GM18907 (cell line): ENCODE measurements at regions not wholly inside any gene's neighbourhood (a gene's known extent, or its start where the extent isn't known, plus 50 kb on each side); places are given as distances from the start of the nearest gene placed in this dataset.

ENCODE experiments used
- ATAC-seq: cut with Tn5 transposase; IDR thresholded peaks from one replicate; pipeline ENCODE4 v1.9.1; 2021; ENCODE audit warnings: mild to moderate bottlenecking, moderate library complexity; ENCODE audit not compliant: unreplicated experiment

DNA sequence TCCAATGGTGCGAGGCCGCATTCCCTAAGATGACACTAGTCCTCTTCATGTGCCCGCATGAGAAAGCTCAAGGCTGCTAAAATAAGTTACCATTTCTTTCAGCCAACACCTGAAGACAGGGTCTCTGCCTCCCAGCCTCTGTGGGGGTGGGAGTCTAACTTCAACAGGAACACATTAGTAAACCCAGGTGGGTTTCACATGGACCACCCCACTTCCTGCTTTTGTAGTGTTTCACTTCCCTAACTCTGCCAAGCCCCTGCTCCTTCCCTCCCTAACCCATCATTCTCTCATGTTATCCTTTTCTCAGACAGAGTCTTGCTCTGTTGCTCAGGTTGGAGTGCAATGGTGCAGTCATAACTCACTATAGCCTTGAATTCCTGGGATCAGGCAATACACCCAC, 783.6 kb downstream of the UQCRFS1 start:
- no peak for ATAC-seq

DNA sequence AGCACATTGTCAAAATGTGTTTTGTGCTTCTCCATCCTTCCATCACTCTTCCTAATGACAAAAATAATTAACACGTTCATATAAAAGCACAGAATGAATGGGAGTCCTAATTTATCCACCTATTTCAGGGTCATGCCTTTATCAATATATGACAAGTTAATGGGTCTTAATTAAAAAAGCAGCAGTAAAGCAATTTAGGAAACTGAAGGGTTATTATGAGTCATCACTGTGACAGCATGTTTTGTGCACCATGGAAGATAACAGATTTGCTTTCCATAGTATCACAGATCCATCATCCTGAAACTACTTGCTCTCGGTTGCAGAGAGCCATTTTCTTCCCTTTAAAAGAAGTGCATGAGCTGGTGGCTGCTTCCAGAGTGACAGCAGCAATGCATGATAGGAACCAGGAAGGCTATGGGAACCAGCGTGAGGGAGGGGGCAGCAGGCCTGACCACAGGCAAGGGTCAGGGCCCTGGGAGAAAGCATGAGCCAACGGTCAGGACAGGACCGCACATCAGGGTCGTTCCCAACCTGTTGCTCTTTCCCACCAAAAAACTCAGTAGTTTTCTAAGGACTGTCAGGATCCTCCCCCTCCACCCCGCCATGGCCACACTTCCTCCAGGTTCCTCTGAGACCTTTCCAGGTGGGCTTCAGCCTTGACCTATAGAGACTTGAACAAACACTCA, 784.1 kb downstream of the UQCRFS1 start:
- no peak for ATAC-seq

DNA sequence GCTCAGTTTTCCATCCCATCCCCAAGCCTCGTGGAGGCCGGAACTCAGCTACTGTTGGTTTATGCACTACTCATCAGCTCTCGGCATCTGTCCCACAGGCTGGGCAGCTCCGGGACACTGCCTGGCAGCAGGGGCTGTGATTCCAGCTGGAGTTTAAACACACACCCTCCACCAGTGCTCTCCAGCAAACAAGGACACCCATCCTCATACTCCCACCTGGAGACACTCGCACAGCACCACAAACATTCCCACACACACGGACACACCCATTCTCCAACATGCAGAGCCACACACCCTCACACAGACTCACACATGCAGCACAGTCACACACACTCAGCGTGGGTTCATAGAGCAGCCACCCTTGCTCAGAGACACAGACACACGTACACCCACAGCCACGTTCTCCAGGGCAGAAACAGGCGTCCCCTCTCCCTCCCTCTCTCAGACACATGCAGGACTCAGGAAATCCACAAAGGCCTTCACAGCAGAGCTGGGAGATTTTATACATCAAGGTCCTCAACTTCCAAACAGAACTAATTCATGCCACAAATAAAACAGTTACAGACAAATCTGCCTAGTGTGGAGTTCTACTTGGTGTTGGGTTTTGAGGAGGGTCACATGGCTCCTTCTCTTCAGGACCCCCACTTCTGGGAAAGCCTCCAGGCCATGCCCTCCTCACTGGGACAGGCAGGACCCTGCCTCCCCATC, 785.4 kb downstream of the UQCRFS1 start:
- no peak for ATAC-seq

DNA sequence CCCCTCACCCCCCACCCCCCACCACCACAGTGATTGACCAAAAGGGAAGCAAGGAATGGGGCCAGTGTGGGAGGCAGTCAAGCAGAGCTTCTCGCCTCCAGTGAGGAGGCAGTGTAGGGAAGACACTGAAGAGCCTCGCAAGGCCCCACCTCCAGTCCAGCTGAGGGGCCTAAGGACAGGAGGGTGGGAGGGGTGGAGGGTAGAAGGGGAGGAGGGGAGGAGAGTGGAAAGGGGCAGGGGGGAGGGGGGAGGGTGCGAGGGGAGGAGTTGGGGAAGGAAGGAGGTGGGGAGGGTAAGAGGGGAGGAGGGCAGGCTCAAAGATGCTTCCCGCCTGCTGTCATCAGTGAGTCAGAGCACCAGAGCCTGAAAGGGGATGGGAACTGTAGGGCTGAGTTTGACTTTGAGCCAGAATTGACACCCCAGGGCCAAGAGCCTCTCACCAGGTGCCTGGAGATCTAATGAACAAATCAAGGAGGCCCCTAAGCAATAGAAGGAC, 786.2 kb downstream of the UQCRFS1 start:
- no peak for ATAC-seq

DNA sequence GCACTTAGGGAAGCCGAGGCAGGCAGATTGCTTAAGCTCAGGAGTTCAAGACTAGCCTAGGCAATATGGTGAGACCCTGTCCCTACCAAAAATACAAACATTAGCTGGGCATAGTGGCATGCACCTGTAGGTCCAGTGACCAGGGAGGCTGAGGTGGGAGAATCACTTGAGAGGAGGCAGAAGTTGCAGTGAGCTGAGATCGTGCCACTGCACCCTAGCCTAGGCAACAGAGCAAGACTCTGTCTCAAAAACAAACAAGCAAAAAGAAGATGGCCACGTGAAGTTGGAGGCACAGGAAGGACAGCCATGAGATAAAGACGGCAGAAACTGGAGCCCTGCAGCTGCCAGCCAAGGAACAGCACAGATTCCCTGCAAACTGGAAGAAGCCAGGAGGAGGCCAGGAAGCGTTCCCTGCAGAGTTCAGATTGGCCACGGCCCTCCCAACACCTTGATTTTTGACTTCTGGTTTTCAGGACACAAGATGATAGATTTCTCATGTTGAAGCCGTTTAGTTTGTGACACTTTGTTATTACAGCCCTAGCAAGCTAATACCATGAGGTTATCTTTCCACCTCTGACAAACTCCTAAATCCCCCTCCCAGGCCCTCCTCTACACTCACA, 786.7 kb downstream of the UQCRFS1 start:
- no peak for ATAC-seq

DNA sequence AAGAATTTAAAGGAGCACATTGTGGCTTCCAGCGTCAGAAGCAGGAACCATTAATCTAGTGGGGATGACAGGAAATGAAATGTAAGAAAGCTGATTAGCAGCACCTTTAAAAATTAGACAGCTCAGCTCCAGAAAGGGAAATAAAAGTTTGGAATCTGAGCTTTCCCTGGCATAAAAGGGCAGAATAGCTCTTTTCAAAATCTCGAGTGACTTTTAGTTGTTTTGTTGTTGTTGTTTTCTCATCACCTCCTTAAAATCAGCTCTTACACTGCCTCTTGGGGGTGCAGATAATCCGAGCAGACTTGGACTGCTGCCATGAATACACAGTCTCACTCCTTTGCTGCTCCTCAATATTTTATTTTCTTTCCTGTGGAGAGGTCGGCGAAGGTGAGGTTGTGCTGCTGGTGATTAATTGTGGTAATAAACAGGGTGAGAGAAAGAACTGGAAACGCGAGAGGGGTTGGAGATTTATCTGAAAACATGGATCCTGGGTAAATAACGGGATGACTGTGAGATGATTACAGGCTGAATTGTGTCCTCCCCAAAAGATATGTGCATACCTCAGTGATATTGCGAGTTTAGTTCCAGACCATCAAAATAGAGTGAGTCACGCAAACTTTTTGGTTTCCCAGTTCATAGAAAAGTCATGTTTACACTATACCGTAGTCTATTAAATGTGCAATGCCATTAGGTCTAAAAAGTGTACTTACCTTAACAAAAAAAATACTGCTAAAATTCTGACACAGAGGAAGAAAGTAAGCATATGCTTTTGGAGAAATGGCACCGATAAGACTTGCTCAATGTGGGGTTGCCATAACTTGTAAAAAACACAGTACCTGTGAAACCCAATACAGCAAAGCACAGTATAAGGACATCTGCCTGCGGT, 787.7 kb downstream of the UQCRFS1 start:
- no peak for ATAC-seq

DNA sequence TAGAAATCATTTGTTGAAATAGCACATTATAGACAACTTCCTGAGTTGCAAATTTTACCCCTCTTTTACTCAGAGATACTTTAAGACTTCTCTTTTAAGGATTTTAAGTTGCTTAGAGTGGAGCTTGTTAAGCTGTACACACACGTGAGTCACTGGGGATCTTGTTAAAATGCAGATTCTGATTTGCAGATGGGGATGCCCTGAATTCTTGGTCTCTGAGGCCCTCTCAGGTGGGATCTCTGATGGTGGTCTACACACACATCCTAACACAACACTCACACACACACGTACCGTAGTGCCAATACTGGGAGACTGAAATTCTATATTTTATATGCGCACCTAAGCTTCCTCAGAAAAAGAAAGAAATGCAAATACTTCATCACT, 788.3 kb downstream of the UQCRFS1 start:
- no peak for ATAC-seq

DNA sequence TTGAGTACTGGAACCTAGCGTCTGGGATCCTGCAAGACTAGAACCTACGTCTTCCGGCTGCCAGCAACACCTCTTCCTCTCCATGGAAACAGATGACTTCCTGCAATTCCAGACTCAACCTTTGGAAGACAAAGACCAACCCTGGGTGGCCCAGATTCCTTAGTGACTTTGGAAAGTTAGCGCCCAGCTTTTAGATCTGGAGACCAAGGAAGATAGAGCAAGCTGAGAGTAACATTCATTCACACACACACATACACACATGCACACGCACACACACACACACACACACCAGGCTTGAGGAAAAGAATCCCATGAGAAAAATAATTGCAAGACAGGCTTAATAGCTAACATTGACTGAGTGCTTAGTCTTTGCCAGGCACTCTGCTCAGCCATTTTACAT, 788.9 kb downstream of the UQCRFS1 start:
- ATAC-seq = no peak

DNA sequence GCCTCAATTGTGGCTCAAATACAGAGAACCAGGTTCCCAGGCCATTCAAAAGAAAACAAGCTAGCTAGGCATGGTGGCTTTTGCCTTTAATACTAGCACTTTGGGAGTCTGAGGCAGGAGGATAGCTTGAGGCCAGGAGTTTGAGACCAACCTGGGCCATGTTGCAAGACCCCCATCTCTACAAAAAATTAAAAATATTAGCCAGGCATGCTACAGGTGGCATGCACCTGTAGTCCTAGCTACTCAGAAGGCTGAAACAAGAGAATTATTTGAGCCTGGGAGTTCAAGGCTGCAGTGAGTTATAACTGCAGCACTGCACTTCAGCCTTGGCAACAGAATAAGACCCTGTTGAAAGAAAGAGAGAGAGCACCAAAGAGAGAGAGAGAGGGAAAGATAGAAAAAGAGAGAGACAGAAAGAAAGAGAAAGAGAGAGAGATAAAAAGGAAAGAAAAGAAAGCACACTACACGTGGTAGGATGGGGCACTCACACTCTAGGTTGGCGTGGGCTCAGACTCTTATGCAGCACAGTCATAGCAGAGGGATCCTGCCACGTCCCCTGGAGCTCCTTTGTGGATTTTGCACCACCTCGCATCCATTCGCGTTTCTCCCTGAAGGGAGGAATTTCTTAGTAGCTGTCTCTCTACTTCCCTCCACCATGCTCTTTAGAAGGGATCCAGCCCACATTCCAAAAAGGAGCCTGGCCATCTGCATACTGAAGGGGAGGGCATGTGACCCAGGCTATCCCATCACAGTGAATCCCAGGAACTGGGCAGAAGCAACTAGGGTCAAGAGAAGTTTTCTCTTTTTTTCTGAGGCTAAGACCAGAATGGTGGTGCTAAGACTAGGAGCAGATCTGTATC, 789.9 kb downstream of the UQCRFS1 start:
- ATAC-seq = no peak

DNA sequence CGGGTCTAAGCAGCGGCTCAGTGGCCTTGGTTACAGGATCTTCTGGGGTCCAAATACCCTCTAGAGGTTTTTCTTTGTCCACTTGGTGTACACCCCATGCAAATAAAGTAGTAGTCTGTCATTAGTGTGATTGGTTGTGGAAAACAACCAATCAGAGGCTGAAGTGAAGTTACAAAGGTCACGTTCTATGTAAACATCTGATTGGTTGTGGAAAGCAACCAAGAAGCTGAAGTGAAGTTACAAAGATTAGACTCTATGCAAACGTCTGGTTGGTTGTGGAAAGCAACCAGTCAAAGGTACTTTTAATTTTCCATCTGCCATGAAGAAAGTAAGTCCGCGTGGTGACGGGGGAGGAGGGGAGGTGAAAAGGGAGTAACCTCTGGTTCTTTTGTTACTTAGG, 790.9 kb downstream of the UQCRFS1 start:
- ATAC-seq = no peak

DNA sequence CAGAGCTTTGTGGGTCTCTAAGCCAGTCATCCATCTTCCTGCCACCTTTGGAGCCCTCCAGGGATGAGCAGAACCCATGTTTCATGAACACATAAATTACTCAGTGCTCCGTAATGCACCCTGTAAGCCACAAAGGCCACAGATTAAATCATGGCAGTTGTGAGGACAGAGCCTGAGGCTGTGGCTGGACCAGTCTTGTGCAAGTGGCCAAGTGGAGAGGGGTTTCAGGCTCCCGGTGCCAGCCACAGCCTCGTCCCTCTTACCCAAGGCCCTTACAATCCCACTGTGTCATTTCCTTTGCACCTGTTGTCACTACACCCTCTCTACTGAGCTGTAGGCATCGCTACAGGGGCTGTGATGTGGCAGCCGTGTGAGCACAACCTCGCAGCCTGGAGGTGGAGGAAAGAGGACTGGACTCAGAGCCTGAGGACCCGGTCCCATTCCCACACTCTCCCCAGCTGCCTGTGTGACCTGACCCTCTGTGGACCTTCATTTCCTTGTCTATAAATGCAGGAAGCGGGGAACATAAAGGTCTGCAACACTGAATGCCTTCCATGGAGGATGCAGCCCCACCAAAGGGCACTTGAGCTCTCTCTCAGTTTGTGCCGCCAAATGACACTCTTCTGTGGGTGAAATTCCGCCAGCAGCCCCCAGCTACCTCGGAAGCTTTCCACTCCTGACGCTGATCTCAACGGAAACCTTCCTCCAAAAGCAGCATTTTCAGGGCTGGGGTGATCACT, 792.0 kb downstream of the UQCRFS1 start:
- no peak for ATAC-seq

DNA sequence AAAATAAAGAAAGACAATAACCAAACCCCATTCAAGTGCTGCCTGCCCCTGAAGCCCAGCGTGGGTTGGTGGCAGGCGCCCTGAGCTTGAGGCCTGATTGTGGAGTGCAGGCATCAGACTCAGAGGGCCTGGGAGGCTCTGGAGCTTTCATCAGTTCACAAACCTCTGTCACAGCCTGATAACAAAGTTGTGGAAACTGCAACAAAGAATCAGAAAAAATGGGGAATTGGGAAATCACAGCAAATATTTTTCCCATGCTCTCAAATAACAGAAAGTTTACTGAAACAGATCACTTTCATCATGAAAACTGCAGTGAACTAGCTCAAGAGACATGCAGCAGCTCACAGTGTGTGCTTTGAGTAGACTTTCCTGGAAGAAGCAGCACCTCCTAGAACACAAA, 793.6 kb downstream of the UQCRFS1 start:
- no peak for ATAC-seq

DNA sequence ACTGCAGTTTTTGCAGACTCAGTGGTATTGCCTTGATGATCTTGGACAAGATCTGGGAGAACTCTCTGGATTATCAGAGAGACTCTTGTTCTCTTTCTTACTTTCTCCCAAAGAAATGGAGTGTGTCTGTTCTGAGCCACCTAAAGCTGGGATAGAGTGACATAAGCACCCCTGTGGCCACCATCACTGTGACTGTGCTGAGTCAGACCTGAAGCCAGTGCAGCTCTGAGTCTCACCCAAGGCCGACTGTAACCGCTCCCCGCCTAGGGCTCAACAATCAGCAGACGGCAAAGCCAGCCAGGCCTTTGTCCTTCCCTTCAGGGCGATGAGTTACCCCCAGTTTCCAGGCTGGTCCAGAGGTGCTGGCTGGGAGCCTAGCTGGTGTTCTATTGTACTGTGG, 795.6 kb downstream of the UQCRFS1 start:
- ATAC-seq = no peak

DNA sequence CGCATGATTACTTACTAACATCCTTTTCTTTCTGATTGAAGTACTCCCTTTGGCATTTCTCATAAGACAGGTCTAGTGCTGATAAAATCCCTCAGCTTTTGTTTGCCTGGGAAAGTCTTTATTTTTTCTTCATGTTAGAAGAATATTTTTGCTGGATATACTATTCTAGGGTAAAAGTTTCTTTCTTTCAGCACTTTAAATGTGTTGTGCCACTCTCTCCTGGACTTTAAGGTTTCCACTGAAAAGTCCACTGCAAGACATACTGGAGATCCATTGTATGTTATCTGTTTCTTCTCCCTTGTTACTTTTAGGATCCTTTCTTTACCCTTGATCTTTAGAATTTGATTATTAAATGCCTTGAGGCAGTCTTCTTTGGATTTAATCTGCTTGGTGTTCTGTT, 796.7 kb downstream of the UQCRFS1 start:
- ATAC-seq = no peak

DNA sequence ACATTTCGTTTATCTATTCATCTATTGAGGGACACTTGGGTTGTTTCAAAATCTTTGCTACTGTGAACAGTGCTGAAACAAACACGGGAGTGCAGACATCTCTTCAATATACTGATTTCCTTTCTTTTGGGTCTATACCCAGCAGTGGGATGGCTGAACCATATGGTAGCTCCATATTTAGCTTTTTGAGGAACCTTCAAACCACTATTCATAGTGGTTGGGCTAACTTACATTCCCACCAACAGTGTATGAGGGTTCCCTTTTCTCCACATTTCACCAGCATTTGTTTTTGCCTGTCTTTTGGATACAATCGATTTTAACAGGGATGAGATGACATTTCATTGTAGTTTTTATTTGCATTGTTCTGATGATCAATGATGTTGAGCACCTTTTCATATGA, 798.2 kb downstream of the UQCRFS1 start:
- ATAC-seq = no peak

DNA sequence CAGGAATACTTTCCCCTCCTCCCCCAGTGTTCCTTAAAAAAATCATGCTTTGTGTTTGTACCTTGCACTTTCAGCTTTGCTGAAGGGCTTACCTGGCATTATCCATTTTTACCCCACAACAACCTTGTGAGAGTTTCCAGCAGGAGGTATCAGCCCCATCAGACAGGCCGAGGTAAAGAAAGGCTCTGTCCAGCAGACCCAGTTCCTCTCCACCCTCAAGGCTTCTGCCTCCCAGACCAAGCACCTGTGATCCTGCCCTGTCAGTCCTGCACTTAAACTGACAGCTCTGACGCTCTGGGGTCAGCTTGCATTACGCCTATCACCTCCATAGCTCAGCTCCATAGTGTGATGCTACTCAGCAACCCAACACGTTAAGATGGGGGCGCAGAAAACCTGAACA, 803.1 kb downstream of the UQCRFS1 start:
- ATAC-seq = no peak

DNA sequence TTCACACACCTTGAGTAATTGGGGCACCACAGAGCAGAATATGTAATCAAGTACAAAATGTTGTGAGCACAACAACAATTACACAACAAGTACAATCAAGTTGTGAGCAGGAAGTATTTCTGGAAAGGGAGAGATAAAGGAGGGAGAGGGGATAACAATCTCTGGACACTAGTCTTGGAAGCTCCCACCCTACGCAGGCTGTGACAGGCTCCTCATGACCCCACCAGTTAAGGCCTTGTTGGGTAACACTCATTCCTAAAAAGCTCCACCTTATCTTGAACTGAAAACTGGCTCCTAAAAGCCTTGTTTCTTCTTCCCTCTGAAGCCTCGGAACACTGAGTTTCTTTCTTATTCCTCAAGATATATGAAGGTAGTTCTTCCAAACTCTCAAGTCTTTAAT, 806.0 kb downstream of the UQCRFS1 start:
- ATAC-seq = no peak

DNA sequence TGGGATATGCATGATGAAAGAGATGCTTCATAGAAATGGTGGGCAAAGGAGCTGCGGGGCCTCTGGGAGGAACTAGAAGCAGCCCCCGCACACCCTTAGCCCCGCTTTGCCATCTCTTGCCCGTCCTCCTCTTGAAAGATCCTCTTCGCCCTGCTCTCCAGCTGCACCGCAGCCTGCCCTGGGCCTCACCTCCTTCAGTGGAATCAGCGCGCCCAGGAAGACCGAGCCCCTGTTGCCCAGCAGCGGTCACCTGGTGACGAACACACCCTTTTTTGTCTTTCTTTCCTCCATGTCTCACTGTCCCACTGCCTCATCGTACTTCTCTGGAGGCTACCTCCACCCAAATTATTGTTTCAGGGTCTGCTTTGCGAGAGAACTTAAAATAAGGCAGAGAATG, 807.6 kb downstream of the UQCRFS1 start:
- ATAC-seq = no peak

DNA sequence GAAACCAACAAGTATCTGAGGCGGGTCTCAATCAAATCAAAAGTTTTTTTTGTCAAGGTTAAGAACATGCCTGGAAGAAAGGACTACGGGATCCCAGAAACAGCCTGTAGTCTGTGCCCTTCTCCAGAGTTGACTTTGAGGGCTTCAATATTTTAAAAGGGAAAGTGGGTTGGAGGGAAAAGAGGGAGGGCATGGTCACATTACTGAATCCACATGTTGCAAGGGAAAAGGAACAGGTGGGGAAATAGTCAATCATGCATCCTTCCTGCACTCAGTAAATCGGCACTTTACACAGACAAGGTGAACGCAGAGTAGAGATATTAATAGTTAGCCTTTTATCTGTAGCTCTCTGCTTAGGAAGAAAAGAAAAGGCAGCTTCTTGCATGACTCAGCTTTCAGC, 808.5 kb downstream of the UQCRFS1 start:
- no peak for ATAC-seq

DNA sequence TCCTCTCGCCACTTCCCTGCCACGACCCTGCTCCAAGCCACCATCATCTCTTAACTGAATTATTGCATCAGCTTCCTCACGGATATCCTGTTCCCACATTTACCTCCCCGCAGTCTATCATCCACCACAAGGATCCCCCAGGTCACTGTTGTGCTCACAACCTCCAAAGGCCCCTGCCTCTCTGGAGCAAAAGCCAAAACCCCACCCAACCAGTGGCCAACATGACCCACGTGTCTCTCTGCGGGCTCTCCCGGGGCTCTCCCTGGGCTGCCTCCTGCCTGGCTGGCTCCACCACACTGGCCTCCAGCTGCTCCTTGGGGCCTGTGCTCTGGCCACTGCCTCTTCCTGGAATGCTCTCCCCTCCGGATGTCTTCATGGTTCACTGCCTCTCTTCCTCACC, 809.3 kb downstream of the UQCRFS1 start:
- no peak for ATAC-seq
